Activated CD8-positive, alpha-beta T cell treated with anti-CD3 and anti-CD28 coated beads, Interleukin-2, amount 10 ng/mL, durations not matched to agents 7 days and 5 days (primary cell): ENCODE measurements at regions not wholly inside any gene's neighbourhood (a gene's known extent, or its start where the extent isn't known, plus 50 kb on each side); places are given as distances from the start of the nearest gene placed in this dataset.

ENCODE experiments used
- ATAC-seq: fragments of 150-1000 bp; cut with Tn5 transposase; one replicate; pipeline ENCODE4 v1.10.0; 2021; ENCODE audit warnings: moderate library complexity
- CTCF ChIA-PET: fragments of 350-600 bp; sonication (Branson Sonifier 250); formaldehyde crosslinking; loops from one replicate; lab custom pipeline; 2021; ENCODE audit warnings: antibody characterized with exemption; lab: Charles Lee
- POLR2A ChIA-PET: fragments of 350-600 bp; sonication (Branson Sonifier 250); formaldehyde crosslinking; loops from one replicate; lab custom pipeline; 2021; ENCODE audit warnings: antibody characterized with exemption; lab: Charles Lee
- DNase-seq: peaks from one replicate; pipeline ENCODE4 v3.0.0-alpha.2; 2020
- H3K27ac Mint-ChIP-seq: one replicate; pipeline ENCODE4 v1.8.0; 2021; ENCODE audit warnings: mild to moderate bottlenecking, mixed read lengths
- H3K27me3 Mint-ChIP-seq: one replicate; pipeline ENCODE4 v1.8.0; 2021; ENCODE audit warnings: low read depth, mixed read lengths
- H3K36me3 Mint-ChIP-seq: one replicate; pipeline ENCODE4 v1.8.0; 2021; ENCODE audit warnings: low read depth, mixed read lengths
- H3K4me1 Mint-ChIP-seq: one replicate; pipeline ENCODE4 v1.8.0; 2021; ENCODE audit warnings: low read depth, mixed read lengths
- H3K4me3 Mint-ChIP-seq: one replicate; pipeline ENCODE4 v1.8.0; 2021; ENCODE audit warnings: mild to moderate bottlenecking, mixed read lengths
- H3K9me3 Mint-ChIP-seq: one replicate; pipeline ENCODE4 v1.8.0; 2022; ENCODE audit warnings: mixed read lengths; ENCODE audit not compliant: insufficient read depth

- ATAC-seq (no peak), DNase-seq (no peak)
- Mint-ChIP-seq H3K27me3 (no peaks in the 10 kb centered on the region), H3K4me1 (no peaks in the 10 kb centered on the region), H3K4me3 (no peak overlapping the region), H3K27ac (no peak overlapping the region), H3K36me3 (no peaks in the 10 kb centered on the region), H3K9me3 (no peaks in the 10 kb centered on the region)
- ChIA-PET CTCF (no interaction called here), POLR2A (no interaction called here)
These were observed 195.4 kb downstream of the TFAP2A start for GRCh38 chr6:10219510-10219909.

- H3K27ac Mint-ChIP-seq = no peak overlapping the region
- H3K27me3 Mint-ChIP-seq = no peaks in the 10 kb centered on the region
- ChIA-PET CTCF (no interaction called here), POLR2A (no interaction called here)
- H3K4me3 Mint-ChIP-seq = no peak overlapping the region
- no peaks in the 10 kb centered on the region for H3K4me1 Mint-ChIP-seq
- no peaks in the 10 kb centered on the region for H3K9me3 Mint-ChIP-seq
- no peaks in the 10 kb centered on the region for H3K36me3 Mint-ChIP-seq
- no peak for ATAC-seq
- no peak for DNase-seq
These were observed 197.8 kb downstream of the TFAP2A start for GRCh38 chr6:10217111-10217510.

GRCh38 chr6:10215326-10216110 lies 199.4 kb downstream of the TFAP2A start:
- H3K27ac Mint-ChIP-seq = no peak overlapping the region
- POLR2A ChIA-PET = no interaction called here
- CTCF ChIA-PET = no interaction called here
- no peaks in the 10 kb centered on the region for H3K27me3 Mint-ChIP-seq
- ATAC-seq (no peak), DNase-seq (no peak)
- H3K36me3 Mint-ChIP-seq = no peaks in the 10 kb centered on the region
- H3K9me3 Mint-ChIP-seq = no peaks in the 10 kb centered on the region
- H3K4me1 Mint-ChIP-seq = no peaks in the 10 kb centered on the region
- no peak overlapping the region for H3K4me3 Mint-ChIP-seq

GRCh38 chr6:10210052-10210451 lies 204.8 kb downstream of the TFAP2A start:
- Mint-ChIP-seq H3K27ac (no peak overlapping the region), H3K9me3 (no peaks in the 10 kb centered on the region), H3K4me3 (no peak overlapping the region), H3K36me3 (no peaks in the 10 kb centered on the region), H3K4me1 (no peaks in the 10 kb centered on the region), H3K27me3 (no peaks in the 10 kb centered on the region)
- ATAC-seq = no peak
- no peak for DNase-seq
- ChIA-PET CTCF (no interaction called here), POLR2A (no interaction called here)

GRCh38 chr6:10205892-10206291 lies 209.0 kb downstream of the TFAP2A start:
- DNase-seq (no peak), ATAC-seq (no peak)
- Mint-ChIP-seq H3K27me3 (no peaks in the 10 kb centered on the region), H3K36me3 (no peaks in the 10 kb centered on the region), H3K4me3 (no peak overlapping the region), H3K4me1 (no peaks in the 10 kb centered on the region), H3K9me3 (no peaks in the 10 kb centered on the region), H3K27ac (no peak overlapping the region)
- ChIA-PET POLR2A (no interaction called here), CTCF (no interaction called here)

- no peak overlapping the region for H3K27ac Mint-ChIP-seq
- ChIA-PET POLR2A (no interaction called here), CTCF (no interaction called here)
- H3K9me3 Mint-ChIP-seq = peaks cover 2% of the 10 kb centered on the region
- DNase-seq = no peak
- ATAC-seq = no peak
- no peaks in the 10 kb centered on the region for H3K27me3 Mint-ChIP-seq
- no peaks in the 10 kb centered on the region for H3K4me1 Mint-ChIP-seq
- no peaks in the 10 kb centered on the region for H3K36me3 Mint-ChIP-seq
- H3K4me3 Mint-ChIP-seq = no peak overlapping the region
These were observed 209.8 kb downstream of the TFAP2A start for GRCh38 chr6:10205120-10205519.

GRCh38 chr6:10203651-10204050 lies 211.2 kb downstream of the TFAP2A start:
- no peaks in the 10 kb centered on the region for H3K27me3 Mint-ChIP-seq
- CTCF ChIA-PET = no interaction called here
- no peak for ATAC-seq

GRCh38 chr6:10202581-10202980 lies 212.3 kb downstream of the TFAP2A start:
- H3K27me3 Mint-ChIP-seq = no peaks in the 10 kb centered on the region
- ChIA-PET POLR2A (no interaction called here), CTCF (no interaction called here)
- H3K4me1 Mint-ChIP-seq = no peaks in the 10 kb centered on the region
- peaks cover 4% of the 10 kb centered on the region for H3K9me3 Mint-ChIP-seq
- no peak overlapping the region for H3K4me3 Mint-ChIP-seq
- DNase-seq = no peak
- H3K27ac Mint-ChIP-seq = no peak overlapping the region
- no peaks in the 10 kb centered on the region for H3K36me3 Mint-ChIP-seq
- no peak for ATAC-seq

More at GRCh38 chr6:10203651-10204050, 211.2 kb downstream of the TFAP2A start:
- Mint-ChIP-seq H3K4me3 (no peak overlapping the region), H3K4me1 (no peaks in the 10 kb centered on the region), H3K36me3 (no peaks in the 10 kb centered on the region), H3K9me3 (peaks cover 4% of the 10 kb centered on the region), H3K27ac (no peak overlapping the region)
- no peak for DNase-seq
- POLR2A ChIA-PET = no interaction called here

- no peak overlapping the region for H3K27ac Mint-ChIP-seq
- CTCF ChIA-PET = no interaction called here
These were observed 213.0 kb downstream of the TFAP2A start for GRCh38 chr6:10201606-10202510.

GRCh38 chr6:10196090-10196489 lies 218.8 kb downstream of the TFAP2A start:
- peaks cover 4% of the 10 kb centered on the region for H3K9me3 Mint-ChIP-seq
- ATAC-seq (no peak), DNase-seq (no peak)
- H3K27me3 Mint-ChIP-seq = no peaks in the 10 kb centered on the region
- no peaks in the 10 kb centered on the region for H3K4me1 Mint-ChIP-seq
- H3K4me3 Mint-ChIP-seq = no peak overlapping the region
- ChIA-PET CTCF (no interaction called here), POLR2A (no interaction called here)
- no peaks in the 10 kb centered on the region for H3K36me3 Mint-ChIP-seq
- H3K27ac Mint-ChIP-seq = no peak overlapping the region

More at GRCh38 chr6:10201606-10202510, 213.0 kb downstream of the TFAP2A start:
- no peak for ATAC-seq
- POLR2A ChIA-PET = no interaction called here
- no peak for DNase-seq
- Mint-ChIP-seq H3K27me3 (no peaks in the 10 kb centered on the region), H3K9me3 (peaks cover 4% of the 10 kb centered on the region), H3K4me3 (no peak overlapping the region), H3K36me3 (no peaks in the 10 kb centered on the region), H3K4me1 (no peaks in the 10 kb centered on the region)

- Mint-ChIP-seq H3K9me3 (peaks cover 2% of the 10 kb centered on the region), H3K36me3 (no peaks in the 10 kb centered on the region), H3K4me1 (no peaks in the 10 kb centered on the region), H3K27me3 (no peaks in the 10 kb centered on the region), H3K27ac (no peak overlapping the region), H3K4me3 (no peak overlapping the region)
- no peak for DNase-seq
- CTCF ChIA-PET = no interaction called here
- ATAC-seq = no peak
- POLR2A ChIA-PET = no interaction called here
These were observed 219.8 kb downstream of the TFAP2A start for GRCh38 chr6:10194816-10195672.
